ENCODE measurements at regions not wholly inside any gene's neighbourhood (a gene's known extent, or its start where the extent isn't known, plus 50 kb on each side); places are given as distances from the start of the nearest gene placed in this dataset.

GRCh38 chr6:95175927-95176675 is 401.2 kb upstream of the MANEA start:
- TF ChIP-seq CTCF (conservative IDR thresholded peaks at IDR 0.05; ENCODE audit: low read length) (no peak), EZH2phosphoT487 (IDR thresholded peaks at IDR 0.05; ENCODE audit: borderline replicate concordance, low read depth, low read length) (no peak)

All from OCI-LY7 (cell line).